HG02678 (cell line): ENCODE measurements at regions not wholly inside any gene's neighbourhood (a gene's known extent, or its start where the extent isn't known, plus 50 kb on each side); places are given as distances from the start of the nearest gene placed in this dataset.
"Not testable (repeated sequence)": the region's sequence is repeated elsewhere in the genome, so short reads cannot be mapped to it uniquely, and the experiment has no call there.

Source experiments
- ATAC-seq: cut with Tn5 transposase; IDR thresholded peaks from one replicate; pipeline ENCODE4 v1.9.1; 2021; ENCODE audit warnings: mild to moderate bottlenecking, moderate library complexity; ENCODE audit not compliant: unreplicated experiment

DNA sequence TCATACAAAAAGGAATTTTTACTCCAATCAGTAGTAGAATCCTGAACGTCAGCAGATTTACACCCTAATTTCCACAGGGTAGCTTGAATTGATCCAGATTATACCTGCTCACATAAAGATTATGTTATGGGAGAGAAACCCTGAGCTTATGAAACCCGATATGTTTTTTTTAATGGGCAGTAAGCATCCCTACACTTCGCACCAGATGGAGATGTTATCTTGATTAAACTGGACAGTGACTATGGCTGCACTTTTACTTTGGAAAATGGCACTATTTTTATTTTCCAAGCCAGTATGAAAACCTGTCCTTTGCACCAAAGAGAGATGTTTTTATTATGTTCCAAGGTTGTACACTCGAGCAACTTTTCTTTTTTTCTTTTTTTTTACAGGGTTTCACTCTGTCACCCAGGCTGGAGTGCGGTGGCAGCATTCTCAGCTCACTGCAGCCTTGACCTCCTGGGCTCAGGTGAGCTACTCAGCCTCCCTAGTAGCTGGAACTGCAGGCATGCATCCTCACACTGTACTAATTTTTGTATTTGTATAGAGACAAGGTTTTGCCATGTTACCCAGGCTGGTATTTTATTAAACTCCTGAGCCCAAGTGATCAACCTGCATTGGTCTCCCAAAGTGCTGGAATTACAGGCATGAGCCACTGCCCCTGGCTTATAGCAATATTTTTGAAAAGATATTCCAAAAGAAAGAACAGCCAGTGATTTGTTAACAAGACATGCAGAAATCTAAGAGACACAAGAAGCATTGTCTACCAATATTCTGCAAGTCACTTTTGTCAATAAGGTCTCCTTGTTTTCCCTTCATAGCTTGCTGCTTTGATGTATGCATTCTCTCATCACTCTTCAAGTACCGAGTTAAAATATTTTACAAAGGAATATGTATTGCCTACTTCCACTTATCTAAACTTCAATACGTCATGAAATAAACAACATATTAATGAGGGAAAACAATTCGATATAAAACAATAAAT lies 1412.6 kb downstream of the ZPLD1 start:
- ATAC-seq, result no peak

DNA sequence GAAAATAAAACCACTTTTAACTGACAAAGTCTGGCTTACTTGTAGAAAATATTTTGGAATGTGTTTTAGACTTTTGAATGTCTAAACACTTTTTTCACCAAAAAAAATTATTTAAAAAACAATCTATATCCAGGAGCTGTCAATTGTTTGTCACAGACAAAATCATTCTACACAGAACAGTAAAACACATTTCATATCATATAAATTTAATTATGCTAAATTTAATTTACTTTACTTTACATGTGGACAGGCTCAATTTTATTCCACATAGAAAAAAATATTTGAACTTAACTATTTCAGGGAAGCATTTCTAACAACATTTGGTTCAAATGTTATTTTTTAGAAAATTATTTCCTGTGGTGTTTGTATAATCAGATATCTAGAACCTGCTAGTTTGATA lies 1417.0 kb downstream of the ZPLD1 start:
- no peak for ATAC-seq

DNA sequence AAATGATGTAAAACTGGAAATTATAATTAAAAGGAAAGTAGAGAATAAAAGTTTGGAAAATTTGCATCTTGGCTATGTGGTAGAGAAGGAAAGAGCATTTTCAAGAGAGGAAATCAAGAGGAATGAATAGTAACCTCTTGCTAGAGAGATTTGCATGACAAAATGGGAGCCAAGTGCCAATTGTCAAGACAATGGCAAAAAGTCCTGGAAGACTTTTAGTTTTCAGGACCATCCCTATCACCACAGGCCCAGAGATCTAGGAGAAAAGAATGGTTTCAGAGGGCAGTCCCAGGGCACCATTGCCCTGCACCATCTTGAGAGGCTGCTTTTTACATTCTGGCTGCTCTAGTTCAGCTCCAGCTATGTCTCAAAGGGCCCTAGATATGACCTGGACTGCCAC lies 1427.6 kb downstream of the ZPLD1 start:
- no peak for ATAC-seq

DNA sequence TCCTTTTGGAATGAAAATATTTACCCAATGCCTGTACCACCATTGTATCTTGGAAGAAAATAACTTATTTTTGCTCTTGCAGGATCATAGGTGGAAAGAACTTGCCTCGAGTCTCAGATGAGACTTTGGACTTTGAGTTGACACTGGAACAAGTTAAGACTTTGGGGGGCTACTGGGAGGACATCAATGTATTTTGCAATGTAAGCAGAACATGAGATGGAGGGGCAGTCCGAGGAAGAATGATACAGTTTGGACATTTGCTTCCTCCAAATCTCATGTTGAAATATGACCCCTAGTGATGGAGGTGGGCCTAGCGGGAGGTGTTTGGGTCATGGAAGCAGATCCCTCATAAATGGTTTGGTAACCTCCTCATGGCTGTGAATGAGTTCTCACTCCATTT lies 1428.6 kb downstream of the ZPLD1 start:
- ATAC-seq, result no peak

DNA sequence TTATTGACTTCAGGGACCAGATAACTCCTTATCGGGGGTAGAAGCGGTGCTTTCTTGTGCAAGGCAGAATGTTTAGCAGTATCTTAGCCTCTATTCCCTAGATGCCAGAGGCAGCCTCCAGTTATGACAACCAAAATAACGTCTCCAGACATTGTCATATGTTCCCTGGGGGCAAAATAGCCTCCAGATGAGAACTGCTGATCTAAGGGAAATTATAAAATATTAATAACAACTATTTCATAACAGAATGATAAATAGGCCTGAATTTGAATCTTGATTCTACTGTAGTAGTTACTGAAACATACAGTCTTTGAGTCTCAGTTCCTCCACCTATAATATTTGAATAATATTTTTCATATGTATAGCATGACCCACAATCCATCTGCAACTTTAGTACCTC lies 1431.3 kb downstream of the ZPLD1 start:
- no peak for ATAC-seq

DNA sequence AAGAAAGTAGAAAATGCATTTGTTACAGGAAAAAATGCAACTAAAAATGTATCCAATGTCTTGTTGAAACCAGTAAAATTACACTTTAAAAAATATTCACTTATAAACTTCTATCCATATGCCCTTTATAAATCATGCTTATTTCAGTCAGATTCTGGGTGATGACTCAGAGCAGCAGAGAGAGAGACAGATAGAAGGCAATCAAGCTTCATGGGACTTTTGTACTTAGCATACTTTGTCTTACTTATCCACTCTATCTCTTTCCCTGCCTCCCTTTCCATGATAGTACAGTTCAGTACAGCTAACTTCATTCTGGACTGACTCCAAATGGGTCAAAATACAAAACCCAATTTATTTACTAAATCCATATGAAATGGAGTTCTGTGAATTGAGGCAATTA lies 1438.2 kb downstream of the ZPLD1 start:
- ATAC-seq, result no peak

DNA sequence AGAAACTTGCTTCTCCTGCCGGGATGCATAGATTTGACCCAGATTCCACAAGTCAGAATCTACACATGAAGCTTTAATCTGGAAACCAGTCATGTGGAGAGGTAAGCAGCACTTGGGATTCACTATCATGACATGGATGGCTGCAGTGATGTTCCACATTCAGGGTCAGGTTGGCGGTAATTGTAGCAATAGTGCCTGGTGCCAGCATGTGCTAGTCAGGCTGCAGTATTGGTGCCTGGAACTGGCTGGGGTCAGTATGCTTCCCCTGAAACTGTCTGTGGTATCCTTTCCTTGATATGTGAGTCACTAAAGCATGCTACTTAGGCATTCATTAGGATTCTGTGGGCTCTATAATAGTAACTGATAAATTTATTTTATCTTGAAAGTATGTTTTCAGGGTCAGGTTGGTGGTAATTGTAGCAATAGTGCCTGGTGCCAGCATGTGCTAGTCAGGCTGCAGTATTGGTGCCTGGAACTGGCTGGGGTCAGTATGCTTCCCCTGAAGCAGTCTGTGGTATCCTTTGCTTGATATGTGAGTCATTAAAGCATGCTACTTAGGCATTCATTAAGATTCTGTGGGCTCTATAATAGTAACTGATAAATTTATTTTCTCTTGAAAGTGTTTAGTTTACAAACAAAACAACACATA lies 1439.2 kb downstream of the ZPLD1 start:
- no peak for ATAC-seq

DNA sequence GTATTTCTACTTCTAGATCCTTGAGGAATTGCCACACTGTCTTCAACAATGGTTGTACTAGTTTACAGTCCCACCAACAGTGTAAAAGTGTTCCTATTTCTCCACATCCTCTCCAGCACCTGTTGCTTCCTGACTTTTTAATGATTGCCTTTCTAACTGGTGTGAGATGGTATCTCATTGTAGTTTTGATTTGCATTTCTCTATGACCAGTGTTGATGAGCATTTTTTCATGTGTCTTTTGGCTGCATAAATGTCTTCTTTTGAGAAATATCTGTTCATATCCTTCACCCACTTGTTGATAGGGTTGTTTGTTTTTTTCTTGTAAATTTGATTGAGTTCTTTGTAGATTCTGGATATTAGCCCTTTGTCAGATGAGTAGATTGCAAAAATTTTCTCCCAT lies 1447.0 kb downstream of the ZPLD1 start:
- ATAC-seq, result not testable (repeated sequence)

DNA sequence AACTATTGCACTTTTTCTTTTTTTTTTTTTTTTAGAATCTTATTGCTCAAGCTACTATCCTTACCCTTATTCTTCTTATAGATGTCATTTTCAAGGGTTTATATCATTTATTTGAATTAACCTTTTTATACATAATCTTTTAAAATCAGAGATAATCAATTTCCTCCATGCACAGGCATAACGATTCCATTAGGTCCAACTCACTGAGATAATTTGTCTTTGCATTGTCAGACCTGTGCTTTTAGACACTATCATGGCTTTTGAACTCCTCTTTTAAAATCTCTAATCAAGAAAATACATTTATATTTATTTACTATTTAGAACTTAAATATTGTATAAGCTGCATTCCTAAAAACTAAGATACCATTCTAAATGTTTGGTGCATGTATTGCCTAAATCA lies 1454.9 kb downstream of the ZPLD1 start:
- ATAC-seq, result no peak

DNA sequence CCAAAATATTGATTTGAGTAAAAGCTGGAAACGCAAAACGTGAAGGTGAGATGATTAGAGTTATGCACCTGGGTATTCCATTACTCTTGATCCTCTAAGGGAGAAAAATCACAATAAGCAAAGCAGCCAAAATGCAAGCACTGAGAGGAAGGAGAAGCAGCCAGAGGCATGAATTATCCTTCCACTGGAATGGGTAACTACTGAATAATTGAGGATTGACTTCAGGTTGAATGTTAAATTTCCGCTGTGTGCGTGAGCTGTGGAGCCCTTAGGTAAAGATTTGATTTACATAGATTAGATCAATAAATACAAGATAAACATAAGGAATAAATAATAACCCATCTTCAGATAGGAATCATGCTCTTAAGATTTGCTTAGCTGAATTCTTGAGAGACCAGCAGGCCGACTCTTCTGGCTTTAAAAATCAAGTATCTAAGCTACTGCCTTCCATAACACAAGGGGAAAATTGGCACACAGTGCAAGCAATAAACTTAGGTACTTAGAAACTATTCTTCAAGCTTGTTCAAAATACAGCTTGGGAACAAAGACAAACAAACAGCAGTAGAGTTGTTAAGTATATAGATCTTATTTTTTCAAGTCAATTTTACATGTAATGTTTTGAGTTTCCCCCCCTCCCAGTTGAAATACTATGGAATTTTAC lies 1459.5 kb downstream of the ZPLD1 start:
- no peak for ATAC-seq

DNA sequence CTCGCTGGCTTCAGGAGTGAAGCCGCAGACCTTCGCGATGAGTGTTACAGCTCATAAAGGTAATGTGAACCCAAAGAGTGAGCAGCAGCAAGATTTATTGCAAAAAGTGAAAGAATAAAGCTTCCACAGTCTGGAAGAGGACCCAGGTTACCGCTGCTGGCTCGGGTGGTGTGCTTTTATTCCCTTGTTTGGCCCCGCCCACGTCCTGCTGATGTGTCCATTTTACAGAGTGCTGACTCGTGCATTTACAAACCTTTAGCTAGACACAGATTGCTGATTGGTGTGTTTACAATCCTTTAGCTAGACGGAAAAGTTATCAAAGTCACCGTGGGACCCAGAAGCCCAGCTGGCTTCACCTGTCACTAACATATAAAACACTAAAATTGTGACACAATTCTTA lies 1464.5 kb downstream of the ZPLD1 start:
- no peak for ATAC-seq

DNA sequence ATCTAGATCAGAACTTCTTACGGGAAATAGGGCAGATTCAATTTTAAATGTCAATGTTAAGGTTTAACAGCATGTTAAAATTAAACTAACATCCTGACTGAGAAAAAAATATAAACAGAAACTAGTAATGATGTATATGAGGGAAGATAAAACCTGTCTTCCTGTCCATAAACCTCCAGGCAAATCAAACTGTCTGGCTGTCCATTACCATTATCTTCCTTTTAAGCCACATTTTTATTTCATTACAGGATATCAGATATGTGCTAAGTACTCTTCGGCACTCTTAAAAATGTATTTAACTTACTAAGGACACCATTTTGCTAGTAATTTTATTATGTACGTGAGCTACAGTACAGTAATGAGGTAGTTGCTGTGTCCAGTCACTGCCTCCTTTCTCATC lies 1461.7 kb upstream of the ALCAM start:
- ATAC-seq, result no peak

DNA sequence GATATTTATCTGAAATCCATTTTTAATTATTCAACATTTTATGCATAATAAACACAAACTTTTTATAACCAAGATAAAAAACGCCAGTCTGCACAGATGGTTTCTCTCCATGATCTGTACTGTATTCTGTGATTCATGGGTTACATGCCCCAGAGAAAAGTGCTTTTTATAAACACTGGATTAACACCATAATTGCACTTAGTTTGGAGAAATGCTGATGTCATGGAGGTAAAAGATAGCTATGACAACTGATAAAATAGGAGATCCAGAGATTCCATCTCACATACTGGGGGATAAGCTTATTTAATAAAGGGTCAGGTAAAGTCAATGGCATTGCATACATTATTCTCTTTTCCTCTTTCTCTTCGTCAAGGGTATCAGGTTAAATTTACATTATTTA lies 1460.4 kb upstream of the ALCAM start:
- ATAC-seq, result no peak

DNA sequence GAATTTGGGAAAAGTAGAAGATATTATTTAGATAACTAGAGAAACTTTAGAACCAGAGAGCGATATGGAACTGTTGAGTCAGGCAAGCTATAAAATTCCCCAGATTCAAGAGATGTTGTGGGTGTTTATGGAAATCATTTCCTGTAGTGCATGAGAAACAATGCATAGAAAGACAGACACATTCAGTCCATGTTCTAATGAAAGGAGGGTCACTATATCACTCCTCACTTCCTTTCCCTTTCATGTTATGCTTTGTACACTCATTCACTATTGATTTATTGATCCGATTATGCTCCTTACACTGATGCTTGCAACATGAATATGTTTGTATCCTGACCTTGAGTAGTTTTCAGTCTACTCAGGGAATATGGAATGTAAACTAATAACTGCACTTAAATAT lies 1459.9 kb upstream of the ALCAM start:
- ATAC-seq, result no peak

DNA sequence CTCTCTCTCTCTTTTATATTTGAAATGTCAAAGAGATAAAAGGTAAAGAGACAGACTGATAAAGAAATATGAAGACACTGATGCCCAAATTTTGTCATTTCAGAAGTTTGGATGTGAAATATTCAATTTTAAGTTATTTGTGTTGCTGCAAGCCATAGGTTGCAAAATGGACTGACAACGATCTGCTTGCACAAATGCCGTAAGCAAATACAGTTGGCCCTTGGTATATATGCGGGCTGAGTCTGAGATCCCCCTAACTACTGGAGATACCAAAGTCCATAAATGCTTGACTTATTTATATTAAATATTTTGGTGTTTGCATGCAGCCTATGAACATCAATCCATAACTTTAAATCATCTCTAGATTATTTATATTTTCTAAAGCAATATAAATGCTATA lies 1459.1 kb upstream of the ALCAM start:
- ATAC-seq, result no peak

DNA sequence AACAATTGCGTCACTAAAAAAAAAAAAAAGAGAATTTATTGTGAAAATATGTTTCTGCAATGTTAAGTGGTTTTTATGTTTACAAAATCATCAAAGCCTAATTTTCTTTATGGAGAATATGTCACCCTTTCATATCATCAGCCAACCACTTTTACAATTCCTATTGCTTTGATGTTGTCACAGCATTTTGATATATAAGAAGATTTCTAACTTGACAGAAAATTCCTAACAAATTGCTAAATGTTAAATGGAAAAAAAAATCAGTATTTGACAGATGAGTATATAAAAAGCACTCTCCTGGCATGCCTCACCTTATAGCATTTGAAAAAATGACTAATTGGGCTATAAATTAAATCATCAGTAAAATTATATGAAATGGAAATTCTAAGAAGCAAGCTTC lies 1457.3 kb upstream of the ALCAM start:
- no peak for ATAC-seq

DNA sequence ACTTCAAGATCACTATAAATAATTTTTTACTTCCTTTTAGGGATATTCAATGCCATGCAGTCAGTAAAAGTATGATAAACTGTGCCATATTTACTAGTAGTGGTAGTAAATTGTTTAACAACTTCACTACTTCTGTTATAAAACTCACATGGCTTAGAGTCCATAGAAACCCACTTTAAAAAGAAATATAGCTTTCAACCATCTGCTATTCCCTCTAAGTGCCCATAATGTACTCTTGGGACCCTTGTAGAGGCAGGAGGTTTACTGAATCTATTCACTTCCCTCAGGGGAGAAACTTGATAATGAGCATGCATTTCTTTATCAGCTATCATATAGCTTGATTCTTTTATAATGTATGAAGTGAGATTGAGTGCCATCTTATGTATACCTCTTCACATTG lies 1448.4 kb upstream of the ALCAM start:
- no peak for ATAC-seq

DNA sequence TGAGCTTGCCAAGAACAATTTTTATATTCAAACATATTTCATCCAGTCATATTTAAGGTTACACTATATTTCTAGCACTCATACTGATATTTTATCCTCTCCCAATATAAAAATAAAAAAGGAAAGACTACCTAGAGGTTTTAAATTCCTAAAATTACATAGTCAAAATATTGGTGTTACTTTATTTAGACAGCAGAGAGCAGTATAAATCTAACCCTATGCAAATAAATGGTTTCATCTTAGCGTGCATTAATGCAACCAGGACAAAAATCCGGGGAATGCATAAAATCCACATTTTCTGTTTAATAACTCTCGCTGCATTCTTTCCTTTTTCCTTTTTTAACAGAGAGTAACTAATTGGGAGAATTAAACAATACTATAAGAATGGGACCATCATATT lies 1447.4 kb upstream of the ALCAM start:
- ATAC-seq, result no peak

DNA sequence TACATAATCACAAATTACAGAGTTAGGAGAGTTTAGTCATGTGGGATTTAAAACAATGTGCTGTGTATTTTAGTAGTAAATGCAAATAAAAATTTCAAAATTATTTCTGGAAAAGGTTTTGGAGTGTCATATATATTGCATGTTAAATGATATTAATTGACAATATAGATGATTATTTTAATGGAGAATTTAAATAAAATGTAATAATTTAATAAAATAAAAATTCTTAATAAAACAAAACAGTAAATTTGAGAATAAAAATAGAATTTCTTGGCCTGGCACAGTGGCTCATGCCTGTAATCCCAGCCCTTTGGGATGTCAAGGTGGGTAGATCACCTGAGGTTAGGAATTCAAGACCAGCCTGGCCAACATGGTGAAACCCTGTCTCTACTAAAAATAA lies 1442.8 kb upstream of the ALCAM start:
- ATAC-seq, result no peak

DNA sequence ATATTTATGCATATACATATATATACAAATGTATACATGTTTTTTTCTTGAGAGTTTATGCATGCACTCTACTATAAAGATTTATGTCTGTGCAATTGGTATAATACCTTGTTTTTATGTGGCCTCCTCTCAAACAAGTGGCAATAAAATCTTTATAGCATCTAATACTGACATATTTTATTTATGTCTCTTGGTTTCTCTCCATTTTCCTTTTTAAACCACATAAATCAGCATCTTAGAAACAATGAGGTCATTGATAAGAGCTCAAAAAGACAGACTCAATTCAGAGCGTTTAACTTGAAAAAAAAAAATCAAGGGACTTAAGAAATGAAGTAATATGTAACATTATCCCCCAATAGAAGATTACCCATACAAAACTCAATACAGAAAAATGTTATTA lies 1442.2 kb upstream of the ALCAM start:
- no peak for ATAC-seq

DNA sequence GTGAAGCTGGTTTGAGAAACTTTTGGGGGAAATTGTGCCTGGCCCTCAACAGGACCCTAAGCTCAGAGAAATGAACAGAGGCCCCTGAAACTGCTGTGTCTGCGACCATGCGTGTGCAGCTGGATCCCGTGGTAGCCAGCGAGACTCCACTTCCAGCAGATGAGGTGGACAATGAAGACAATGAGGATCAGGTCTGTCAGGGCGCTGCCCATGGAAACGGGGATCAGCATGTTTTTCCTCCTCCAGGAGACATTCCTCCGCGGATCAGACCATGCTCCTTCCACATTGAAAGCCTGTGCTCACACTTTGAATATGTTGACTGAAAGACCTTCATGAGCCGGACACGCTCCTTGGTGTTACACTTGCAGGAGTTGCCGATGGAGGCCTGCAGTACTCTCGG lies 1439.8 kb upstream of the ALCAM start:
- ATAC-seq, result no peak

DNA sequence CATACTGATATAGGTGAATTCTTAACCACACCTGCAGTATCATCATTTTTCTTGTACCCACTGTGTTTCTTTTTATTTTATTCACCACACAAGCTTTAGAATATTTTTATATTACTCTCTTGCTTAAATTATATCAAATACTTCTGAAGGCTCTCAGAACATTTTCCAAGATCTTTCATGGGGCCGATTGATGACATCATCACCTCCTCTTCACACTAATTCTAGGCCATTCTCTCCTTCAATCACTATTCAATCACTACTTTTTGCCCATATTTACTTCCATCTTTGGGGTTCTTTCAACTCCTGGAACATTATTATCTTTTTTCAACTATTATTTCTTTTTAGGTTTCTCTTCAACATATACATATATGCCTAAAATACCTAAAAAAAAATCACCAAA lies 1438.8 kb upstream of the ALCAM start:
- no peak for ATAC-seq
